ENCODE measurements at regions not wholly inside any gene's neighbourhood (a gene's known extent, or its start where the extent isn't known, plus 50 kb on each side); places are given as distances from the start of the nearest gene placed in this dataset.

- Histone ChIP-seq H3K9ac (ENCODE audit: low read length) (no peak overlapping the region), H3K4me1 (ENCODE audit: insufficient read depth, low read length) (no peaks in the 10 kb centered on the region), H3K27ac (ENCODE audit: low read depth, low read length) (no peak overlapping the region), H3K9me3 (ENCODE audit: low read length) (no peaks in the 10 kb centered on the region), H3K27me3 (ENCODE audit: control insufficient read depth in 1 of 2, insufficient read depth in 2 of 2, low read length in 2 of 2) (no peaks in the 10 kb centered on the region), H3K36me3 (ENCODE audit: insufficient read depth, low read length) (no peaks in the 10 kb centered on the region), H3K4me3 (ENCODE audit: low read depth in 1 of 2, low read length in 2 of 2) (no peak overlapping the region)
These were observed 301.1 kb downstream of the SHANK2 start for GRCh38 chr11:70951139-70951804.

GRCh38 chr11:70952191-70952590 lies 300.2 kb downstream of the SHANK2 start:
- Histone ChIP-seq H3K27ac (ENCODE audit: low read depth, low read length) (no peak overlapping the region), H3K9me3 (ENCODE audit: low read length) (no peaks in the 10 kb centered on the region), H3K4me3 (ENCODE audit: low read depth in 1 of 2, low read length in 2 of 2) (no peak overlapping the region), H3K4me1 (ENCODE audit: insufficient read depth, low read length) (no peaks in the 10 kb centered on the region), H3K36me3 (ENCODE audit: insufficient read depth, low read length) (no peaks in the 10 kb centered on the region), H3K27me3 (ENCODE audit: control insufficient read depth in 1 of 2, insufficient read depth in 2 of 2, low read length in 2 of 2) (no peaks in the 10 kb centered on the region), H3K9ac (ENCODE audit: low read length) (no peak overlapping the region)

- Histone ChIP-seq H3K27ac (ENCODE audit: low read depth, low read length) (no peak overlapping the region), H3K4me3 (ENCODE audit: low read depth in 1 of 2, low read length in 2 of 2) (no peak overlapping the region), H3K9ac (ENCODE audit: low read length) (no peak overlapping the region), H3K36me3 (ENCODE audit: insufficient read depth, low read length) (no peaks in the 10 kb centered on the region), H3K9me3 (ENCODE audit: low read length) (no peaks in the 10 kb centered on the region), H3K27me3 (ENCODE audit: control insufficient read depth in 1 of 2, insufficient read depth in 2 of 2, low read length in 2 of 2) (no peaks in the 10 kb centered on the region), H3K4me1 (ENCODE audit: insufficient read depth, low read length) (no peaks in the 10 kb centered on the region)
These were observed 298.7 kb downstream of the SHANK2 start for GRCh38 chr11:70953720-70954119.

GRCh38 chr11:70954471-70954870 lies 297.9 kb downstream of the SHANK2 start:
- no peaks in the 10 kb centered on the region for H3K36me3 ChIP-seq (ENCODE audit: insufficient read depth, low read length)

More at GRCh38 chr11:70954471-70954870, 297.9 kb downstream of the SHANK2 start:
- Histone ChIP-seq H3K9me3 (ENCODE audit: low read length) (no peaks in the 10 kb centered on the region), H3K27ac (ENCODE audit: low read depth, low read length) (no peak overlapping the region), H3K27me3 (ENCODE audit: control insufficient read depth in 1 of 2, insufficient read depth in 2 of 2, low read length in 2 of 2) (no peaks in the 10 kb centered on the region), H3K4me3 (ENCODE audit: low read depth in 1 of 2, low read length in 2 of 2) (no peak overlapping the region), H3K9ac (ENCODE audit: low read length) (no peak overlapping the region), H3K4me1 (ENCODE audit: insufficient read depth, low read length) (no peaks in the 10 kb centered on the region)

Data from muscle layer of colon (tissue), 2 donors.